Transverse colon (tissue), 3 donors: ENCODE measurements at regions not wholly inside any gene's neighbourhood (a gene's known extent, or its start where the extent isn't known, plus 50 kb on each side); places are given as distances from the start of the nearest gene placed in this dataset.

Experiments
- EP300 ChIP-seq: sonication (generic); formaldehyde crosslinking; IDR thresholded peaks from one replicate; pipeline ENCODE4 v1.6.1; 2017; ENCODE audit warnings: antibody characterized with exemption, low read depth
- TF ChIP-seq, protein P1 (sequence below), 5 experiments: fragments of 200-600 bp in 3 of 5; fragments of 450-650 bp in 2 of 5; sonication (generic) in 3 of 5; IDR thresholded peaks; 1 replicate in 2 of 5; 2 replicates in 3 of 5; pipeline ENCODE4 v1.5.1; 2016 to 2017; ENCODE audit warnings: antibody characterized with exemption in 5 of 5, inconsistent platforms in 3 of 5, mild to moderate bottlenecking in 2 of 5, moderate library complexity in 1 of 5

DNA sequence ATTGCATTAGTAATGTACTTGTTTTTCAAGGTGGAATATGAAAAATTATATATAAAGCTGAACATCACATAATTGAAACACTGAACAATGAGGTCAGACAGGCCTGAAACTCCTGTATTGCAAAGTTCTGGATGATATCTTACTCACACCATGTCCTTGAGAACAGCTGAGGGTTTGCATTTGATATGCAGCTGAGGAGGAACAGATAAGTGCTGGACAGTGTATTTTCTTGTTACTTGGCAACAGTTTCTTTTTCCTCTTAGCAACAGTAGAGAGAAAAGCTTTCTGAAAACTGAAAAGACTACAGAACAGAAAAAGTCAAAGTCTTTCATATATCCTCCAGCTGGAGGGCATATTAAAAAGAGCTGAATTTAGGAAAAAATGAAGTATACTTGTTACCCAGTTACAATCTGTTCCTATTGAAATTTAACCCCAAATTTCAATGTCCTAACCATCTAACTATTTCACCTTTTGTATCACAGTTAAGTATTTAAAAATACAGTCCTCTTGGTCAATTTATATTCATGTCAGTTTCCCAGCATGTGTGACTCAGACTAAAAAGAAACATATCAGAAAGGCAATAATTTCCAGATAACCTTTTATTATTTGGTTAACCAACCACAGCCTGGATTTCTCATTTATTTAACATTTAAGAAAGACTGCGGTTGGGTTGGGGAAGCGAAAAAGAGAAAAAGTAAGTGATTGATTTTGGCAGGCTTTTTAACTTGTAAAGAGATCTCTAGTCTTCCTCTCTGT, 733.0 kb upstream of the DPPA4 start:
- TF ChIP-seq, protein P1, sequence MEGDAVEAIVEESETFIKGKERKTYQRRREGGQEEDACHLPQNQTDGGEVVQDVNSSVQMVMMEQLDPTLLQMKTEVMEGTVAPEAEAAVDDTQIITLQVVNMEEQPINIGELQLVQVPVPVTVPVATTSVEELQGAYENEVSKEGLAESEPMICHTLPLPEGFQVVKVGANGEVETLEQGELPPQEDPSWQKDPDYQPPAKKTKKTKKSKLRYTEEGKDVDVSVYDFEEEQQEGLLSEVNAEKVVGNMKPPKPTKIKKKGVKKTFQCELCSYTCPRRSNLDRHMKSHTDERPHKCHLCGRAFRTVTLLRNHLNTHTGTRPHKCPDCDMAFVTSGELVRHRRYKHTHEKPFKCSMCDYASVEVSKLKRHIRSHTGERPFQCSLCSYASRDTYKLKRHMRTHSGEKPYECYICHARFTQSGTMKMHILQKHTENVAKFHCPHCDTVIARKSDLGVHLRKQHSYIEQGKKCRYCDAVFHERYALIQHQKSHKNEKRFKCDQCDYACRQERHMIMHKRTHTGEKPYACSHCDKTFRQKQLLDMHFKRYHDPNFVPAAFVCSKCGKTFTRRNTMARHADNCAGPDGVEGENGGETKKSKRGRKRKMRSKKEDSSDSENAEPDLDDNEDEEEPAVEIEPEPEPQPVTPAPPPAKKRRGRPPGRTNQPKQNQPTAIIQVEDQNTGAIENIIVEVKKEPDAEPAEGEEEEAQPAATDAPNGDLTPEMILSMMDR (IDR thresholded peaks at IDR 0.05) = no peak
- TF ChIP-seq EP300 = no peak
